ENCODE measurements at regions not wholly inside any gene's neighbourhood (a gene's known extent, or its start where the extent isn't known, plus 50 kb on each side); places are given as distances from the start of the nearest gene placed in this dataset.

DNA sequence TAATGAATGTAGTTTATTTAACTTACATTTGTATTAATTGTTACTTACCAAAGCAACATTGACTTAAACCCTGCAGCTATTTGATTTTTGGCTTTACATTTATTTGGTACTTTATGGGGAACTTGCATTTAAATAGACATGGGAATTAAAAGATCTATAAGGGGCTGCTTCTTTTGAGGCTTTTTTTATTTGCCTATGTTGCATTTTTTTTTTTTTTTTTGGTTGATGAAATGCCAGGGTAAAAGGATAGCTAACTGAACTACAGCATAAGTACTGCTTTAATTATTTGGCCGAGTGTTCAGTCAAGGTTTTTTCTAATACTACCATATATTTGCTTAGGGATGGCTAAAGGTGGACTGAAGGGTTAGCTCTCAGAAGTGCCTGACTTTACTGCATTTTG, 62.5 kb upstream of the CDH4 start:
- Mint-ChIP-seq H3K36me3 (no peaks in the 10 kb centered on the region), H3K9me3 (no peaks in the 10 kb centered on the region), H3K4me3 (no peak overlapping the region), H3K27me3 (peaks cover 4% of the 10 kb centered on the region), H3K27ac (no peak overlapping the region), H3K4me1 (no peaks in the 10 kb centered on the region)
- CTCF ChIA-PET, result no interaction called here
- no peak for DNase-seq

- no peak overlapping the region for H3K4me3 Mint-ChIP-seq
- no peaks in the 10 kb centered on the region for H3K4me1 Mint-ChIP-seq
- no peaks in the 10 kb centered on the region for H3K36me3 Mint-ChIP-seq
- H3K9me3 Mint-ChIP-seq, result no peaks in the 10 kb centered on the region
- CTCF ChIA-PET, result no interaction called here
- no peak overlapping the region for H3K27ac Mint-ChIP-seq
- H3K27me3 Mint-ChIP-seq, result peaks cover 4% of the 10 kb centered on the region
- no peak for DNase-seq
These were observed 61.0 kb upstream of the CDH4 start for GRCh38 chr20:61191096-61191495.

DNA sequence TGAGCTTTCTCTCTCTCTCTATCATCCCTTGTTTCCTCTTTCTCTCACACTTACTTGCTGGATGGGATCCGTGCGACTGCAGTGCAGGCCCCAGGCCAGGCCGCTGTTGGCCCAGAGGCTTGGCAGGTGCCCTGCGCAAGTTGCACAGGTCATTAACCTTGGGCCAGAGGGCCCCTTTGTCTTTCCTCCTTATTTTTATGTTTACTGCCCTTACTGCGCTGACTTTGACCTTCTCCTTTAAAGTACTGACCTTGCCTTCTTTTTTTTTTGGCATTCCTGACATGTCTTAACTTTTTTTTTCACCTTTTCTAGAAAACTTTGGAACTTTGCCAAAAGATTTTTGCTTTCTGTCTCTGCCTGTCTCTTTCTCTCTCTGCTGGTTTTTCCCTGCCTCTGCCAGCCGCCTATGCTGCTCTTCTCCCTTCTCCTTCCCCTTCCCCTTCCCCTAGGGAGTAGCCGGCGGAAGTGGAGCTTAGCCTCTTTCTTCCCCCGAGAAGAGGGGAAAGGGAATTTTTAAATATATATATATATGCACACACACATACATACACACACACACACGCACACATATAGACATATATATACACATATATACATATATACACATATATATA, 59.6 kb upstream of the CDH4 start:
- Mint-ChIP-seq H3K27me3 (peaks cover 4% of the 10 kb centered on the region), H3K4me3 (no peak overlapping the region), H3K27ac (no peak overlapping the region), H3K4me1 (no peaks in the 10 kb centered on the region), H3K9me3 (no peaks in the 10 kb centered on the region), H3K36me3 (no peaks in the 10 kb centered on the region)
- DNase-seq, result no peak
- CTCF ChIA-PET, result no interaction called here

DNA sequence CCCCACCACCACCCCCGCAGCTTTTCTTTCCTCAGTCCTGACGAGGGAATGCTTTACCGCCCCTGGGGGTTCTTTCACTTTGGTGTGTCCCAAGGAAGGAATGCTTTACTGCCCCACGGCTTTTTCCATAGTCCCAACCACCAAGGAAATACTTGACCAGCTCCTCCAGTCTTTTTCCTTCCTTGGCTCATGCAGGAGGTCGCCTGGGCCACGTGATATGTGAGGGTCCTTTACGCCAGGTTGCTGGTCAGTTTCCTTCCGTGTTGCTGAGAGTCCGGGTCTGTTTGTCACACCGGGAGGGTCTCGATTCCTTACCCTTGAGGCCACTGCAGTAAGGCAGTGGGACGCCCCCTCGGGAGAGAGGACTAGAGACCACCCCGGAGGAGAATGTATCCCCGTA, 58.9 kb upstream of the CDH4 start:
- no peaks in the 10 kb centered on the region for H3K36me3 Mint-ChIP-seq
- CTCF ChIA-PET, result no interaction called here

More for the DNA sequence above, 58.9 kb upstream of the CDH4 start:
- DNase-seq, result no peak
- H3K4me1 Mint-ChIP-seq, result no peaks in the 10 kb centered on the region
- H3K9me3 Mint-ChIP-seq, result no peaks in the 10 kb centered on the region
- no peak overlapping the region for H3K4me3 Mint-ChIP-seq
- H3K27ac Mint-ChIP-seq, result no peak overlapping the region
- peaks cover 4% of the 10 kb centered on the region for H3K27me3 Mint-ChIP-seq

All from activated naive CD4-positive, alpha-beta T cell treated with anti-CD3 and anti-CD28 coated beads, Interleukin-2, amount 10 ng/mL, durations not matched to agents 7 days and 5 days (primary cell).